22Rv1 (cell line): ENCODE measurements at regions not wholly inside any gene's neighbourhood (a gene's known extent, or its start where the extent isn't known, plus 50 kb on each side); places are given as distances from the start of the nearest gene placed in this dataset.

Experiments
- ZFX ChIP-seq: fragments of 450-650 bp; IDR thresholded peaks from 2 replicates; pipeline ENCODE4 v1.6.1; 2017; ENCODE audit warnings: antibody characterized with exemption, borderline replicate concordance
- TF ChIP-seq, protein P1 (sequence below): fragments of 450-650 bp; IDR thresholded peaks from 2 replicates; pipeline ENCODE4 v1.5.1; 2017; ENCODE audit warnings: mild to moderate bottlenecking

DNA sequence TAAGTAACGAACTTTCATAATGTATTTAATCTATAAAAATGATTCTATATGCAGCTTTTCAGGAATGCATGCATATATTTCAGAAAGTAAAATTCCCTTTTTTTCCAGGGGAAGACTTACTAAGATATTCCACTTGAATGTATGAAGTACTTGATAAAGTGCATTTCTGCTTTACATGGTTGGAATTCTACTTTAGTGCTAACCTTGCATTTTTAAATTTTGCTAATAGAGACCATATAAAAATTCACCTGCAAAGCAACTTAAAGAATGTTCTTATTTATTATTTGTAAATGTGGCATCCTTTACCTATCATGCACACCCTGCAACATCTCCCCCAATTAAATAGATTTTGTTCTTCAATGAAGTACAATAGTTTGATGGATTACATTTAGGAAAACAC, 392.8 kb downstream of the KCNJ2 start:
- TF ChIP-seq, protein P1, sequence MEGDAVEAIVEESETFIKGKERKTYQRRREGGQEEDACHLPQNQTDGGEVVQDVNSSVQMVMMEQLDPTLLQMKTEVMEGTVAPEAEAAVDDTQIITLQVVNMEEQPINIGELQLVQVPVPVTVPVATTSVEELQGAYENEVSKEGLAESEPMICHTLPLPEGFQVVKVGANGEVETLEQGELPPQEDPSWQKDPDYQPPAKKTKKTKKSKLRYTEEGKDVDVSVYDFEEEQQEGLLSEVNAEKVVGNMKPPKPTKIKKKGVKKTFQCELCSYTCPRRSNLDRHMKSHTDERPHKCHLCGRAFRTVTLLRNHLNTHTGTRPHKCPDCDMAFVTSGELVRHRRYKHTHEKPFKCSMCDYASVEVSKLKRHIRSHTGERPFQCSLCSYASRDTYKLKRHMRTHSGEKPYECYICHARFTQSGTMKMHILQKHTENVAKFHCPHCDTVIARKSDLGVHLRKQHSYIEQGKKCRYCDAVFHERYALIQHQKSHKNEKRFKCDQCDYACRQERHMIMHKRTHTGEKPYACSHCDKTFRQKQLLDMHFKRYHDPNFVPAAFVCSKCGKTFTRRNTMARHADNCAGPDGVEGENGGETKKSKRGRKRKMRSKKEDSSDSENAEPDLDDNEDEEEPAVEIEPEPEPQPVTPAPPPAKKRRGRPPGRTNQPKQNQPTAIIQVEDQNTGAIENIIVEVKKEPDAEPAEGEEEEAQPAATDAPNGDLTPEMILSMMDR, result no peak
- TF ChIP-seq ZFX, result no peak
